GM10248 (cell line): ENCODE measurements at regions not wholly inside any gene's neighbourhood (a gene's known extent, or its start where the extent isn't known, plus 50 kb on each side); places are given as distances from the start of the nearest gene placed in this dataset.

Source experiments
- CTCF ChIA-PET: fragments of 300-600 bp; sonication (Branson Sonifier 250); formaldehyde crosslinking; extraction: SDS; loops from one replicate; lab custom pipeline; 2021; ENCODE audit warnings: antibody characterized with exemption; lab: Yijun Ruan, JAX
- POLR2A ChIA-PET: fragments of 350-650 bp; sonication (Branson Sonifier 250); formaldehyde crosslinking; extraction: SDS; loops from one replicate; lab custom pipeline; 2020; ENCODE audit warnings: antibody characterized with exemption; lab: Yijun Ruan, JAX
- DNase-seq: peaks from one replicate; pipeline ENCODE4 v3.0.0; 2012; ENCODE audit errors: extremely low spot score
- TF ChIP-seq, protein P1 (sequence below): IDR thresholded peaks from 2 replicates; pipeline ENCODE4 v1.5.1; 2012; ENCODE audit warnings: mild to moderate bottlenecking, low read depth; ENCODE audit errors: extremely low read depth, missing control alignments, control extremely low read depth

DNA sequence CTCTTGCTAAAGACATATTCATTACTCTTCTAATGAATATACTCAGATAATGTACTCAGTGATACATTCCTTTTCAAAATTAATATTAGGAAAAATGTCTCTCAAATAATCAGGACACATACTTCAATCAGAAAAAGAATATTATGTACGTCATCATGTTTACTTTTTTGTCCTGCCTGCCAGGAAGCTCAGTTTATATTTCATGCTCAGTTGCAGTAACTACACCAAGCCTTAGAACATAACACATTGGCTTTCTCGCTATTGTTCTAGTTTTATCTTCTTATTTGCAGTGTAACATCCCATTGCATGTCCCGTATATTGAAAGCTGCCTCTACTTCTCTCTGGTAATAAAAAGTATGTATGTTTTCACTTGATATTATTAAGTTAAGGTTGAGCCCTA, 181.5 kb upstream of the LPP start:
- ChIA-PET CTCF (no interaction called here), POLR2A (no interaction called here)
- DNase-seq = no peak
- TF ChIP-seq, protein P1, sequence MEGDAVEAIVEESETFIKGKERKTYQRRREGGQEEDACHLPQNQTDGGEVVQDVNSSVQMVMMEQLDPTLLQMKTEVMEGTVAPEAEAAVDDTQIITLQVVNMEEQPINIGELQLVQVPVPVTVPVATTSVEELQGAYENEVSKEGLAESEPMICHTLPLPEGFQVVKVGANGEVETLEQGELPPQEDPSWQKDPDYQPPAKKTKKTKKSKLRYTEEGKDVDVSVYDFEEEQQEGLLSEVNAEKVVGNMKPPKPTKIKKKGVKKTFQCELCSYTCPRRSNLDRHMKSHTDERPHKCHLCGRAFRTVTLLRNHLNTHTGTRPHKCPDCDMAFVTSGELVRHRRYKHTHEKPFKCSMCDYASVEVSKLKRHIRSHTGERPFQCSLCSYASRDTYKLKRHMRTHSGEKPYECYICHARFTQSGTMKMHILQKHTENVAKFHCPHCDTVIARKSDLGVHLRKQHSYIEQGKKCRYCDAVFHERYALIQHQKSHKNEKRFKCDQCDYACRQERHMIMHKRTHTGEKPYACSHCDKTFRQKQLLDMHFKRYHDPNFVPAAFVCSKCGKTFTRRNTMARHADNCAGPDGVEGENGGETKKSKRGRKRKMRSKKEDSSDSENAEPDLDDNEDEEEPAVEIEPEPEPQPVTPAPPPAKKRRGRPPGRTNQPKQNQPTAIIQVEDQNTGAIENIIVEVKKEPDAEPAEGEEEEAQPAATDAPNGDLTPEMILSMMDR = no peak

DNA sequence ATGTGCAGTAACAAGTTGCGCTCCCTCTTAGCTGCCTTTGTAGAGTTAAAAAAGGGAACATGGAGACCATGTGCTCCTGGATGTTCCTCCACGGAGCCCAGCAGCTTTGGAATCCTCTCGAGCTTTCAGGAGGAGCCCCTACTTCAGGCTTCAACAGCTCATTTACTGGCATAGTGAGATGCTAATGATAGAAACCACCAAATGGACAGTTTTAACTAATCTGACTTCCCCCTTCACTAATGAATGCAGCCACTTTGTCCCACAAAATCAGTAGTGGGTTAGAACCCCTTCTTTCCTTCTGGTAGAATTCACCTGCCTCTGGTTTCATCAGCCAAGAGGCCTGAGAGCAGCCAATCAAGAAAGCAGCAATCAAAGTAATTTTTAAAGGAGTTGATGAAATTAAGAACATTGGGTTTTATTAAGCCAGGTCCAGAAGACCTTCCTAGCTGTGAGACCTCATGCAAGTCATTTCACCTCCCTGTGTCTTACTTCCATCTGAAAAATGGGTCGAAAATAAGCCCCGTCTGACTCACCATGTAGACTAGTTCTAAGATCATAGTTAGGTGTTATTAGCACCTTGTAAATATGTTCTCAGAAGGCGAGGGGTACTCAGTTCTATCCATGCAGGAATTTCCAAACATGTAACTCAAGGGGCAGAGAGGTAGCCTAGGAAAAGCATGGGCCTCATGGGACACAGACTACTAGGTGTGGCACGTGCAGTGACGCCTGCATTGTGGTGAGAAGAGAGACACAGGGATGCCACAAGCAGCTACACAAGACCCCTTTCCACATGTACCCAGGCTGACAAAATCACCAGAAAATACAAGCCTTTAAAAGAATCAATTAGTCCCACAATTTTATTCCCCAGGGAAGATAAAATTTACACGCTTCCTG, 179.7 kb upstream of the LPP start:
- peak; percentile 8 for DNase-seq
- TF ChIP-seq, protein P1 = no peak
- CTCF ChIA-PET = interaction anchor here (1.1 kb wide), 2 partner anchors 20 to 31 kb away, joined by 3 read pairs; no protein-coding TSS in a partner anchor
- POLR2A ChIA-PET = no interaction called here

DNA sequence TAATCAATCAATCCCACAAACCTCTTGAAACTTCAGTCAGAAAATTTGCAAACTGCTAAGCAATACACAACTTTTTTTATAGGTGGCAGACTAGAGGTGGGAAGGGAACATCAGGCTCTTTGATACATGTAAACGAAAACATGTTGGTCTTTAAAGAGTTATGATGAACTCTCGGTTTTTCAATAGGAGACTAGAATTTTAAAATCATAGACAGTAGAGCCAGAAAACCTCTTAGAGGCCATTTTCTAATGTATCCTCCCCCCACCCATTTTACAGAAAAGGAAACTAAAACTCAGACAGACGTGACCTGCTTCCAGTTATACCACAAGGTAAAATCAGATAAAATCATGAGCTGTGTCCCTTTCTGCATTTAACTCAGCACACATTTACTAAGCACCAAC, 179.1 kb upstream of the LPP start:
- CTCF ChIA-PET = interaction anchor here (0.8 to 1.0 kb wide), 2 partner anchors 8 to 73 kb away, joined by 3 read pairs; no protein-coding TSS in a partner anchor

DNA sequence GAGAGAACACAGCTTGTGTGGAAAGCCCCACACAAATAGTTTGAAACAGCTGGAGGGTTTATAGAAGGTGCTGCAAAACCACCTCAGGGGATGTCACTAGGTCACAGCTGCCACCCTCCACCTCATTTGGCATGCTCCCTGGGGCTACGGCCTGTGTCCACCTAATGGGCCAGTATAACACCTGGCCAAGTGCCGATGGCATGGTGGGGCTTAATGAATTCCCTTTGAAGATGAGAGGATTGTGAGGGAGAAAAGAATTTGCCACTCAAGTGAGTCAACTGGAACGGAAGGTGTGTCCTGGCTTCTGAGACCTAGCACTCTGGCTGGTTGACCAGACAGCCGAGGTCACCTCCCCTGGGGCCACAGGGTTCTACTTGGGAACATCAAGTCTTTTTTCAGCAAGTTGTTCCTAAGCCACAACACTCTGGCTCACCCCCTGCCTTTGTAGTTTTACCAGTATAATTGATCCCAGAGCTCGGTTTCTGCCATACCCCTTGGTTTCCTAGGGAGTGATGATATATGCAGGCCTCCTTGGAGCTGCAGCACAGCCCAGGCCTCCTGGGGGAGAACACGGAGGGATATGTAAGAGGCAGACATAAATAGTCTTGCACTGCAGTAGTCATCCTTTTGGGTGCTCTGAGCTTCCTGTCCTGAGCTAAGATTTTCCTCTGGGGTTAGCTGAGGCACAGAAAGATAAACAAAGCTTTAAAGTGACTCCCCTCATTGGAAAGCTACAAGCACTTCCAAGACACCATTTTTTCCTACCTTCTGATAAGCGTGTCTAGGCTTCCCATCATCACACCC, 178.2 kb upstream of the LPP start:
- TF ChIP-seq, protein P1 = no peak
- CTCF ChIA-PET = interaction anchor here (0.8 to 1.0 kb wide), 3 partner anchors 7 to 72 kb away, joined by 3 read pairs; no protein-coding TSS in a partner anchor
- POLR2A ChIA-PET = no interaction called here
- no peak for DNase-seq

More for the DNA sequence above, 179.1 kb upstream of the LPP start:
- DNase-seq = no peak
- POLR2A ChIA-PET = no interaction called here
- TF ChIP-seq, protein P1 = peak; percentile 1

DNA sequence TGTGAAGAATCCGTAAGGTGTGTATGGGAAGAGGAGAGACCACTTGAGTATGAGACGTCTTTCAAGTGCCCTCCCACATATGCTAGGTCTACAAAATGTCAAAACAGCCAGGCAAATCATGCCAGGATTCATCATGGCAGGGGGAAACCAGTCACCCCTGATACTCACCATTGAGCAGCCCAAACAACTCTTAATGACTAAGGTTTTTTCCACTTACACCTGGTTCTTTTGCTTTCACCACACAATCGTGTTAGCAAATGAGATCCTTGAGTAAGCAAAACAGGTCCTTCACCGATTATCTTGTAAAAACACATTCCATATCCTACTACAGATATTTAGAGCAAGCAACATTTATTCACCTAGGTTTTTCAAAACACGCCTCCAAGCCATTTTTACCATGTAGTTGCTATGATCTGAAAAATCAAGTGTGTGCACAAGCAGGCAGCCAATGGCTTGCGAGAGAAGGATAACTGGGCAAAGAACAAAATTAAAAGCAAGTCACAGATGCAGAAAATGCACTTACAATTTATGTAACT, 177.5 kb upstream of the LPP start:
- ChIA-PET POLR2A (no interaction called here), CTCF (interaction anchor here (0.8 kb wide), 1 partner anchor 15 kb away, joined by 3 read pairs; no protein-coding TSS in a partner anchor)
- TF ChIP-seq, protein P1 = no peak
- no peak for DNase-seq

DNA sequence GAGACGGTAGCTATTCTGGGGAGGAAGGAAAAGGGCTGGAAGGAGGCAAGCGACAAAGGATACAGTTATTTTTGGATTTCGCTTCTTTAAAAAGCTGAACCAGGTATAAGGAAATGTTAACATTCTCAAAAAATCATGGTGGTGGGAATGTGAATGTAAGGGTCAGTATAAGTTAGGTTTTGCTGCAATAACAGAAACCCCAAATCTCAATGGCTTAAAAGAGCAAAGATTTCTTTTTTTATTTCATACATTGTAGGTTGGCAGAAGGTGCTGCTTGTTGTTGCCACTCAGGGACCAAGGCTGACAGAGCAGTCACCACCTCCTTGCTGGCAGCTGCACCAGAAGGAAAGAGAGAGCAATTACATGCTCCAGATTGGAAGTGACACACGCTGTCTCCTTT, 176.3 kb upstream of the LPP start:
- TF ChIP-seq, protein P1 = no peak
- DNase-seq = no peak
- CTCF ChIA-PET = interaction anchor here (1.0 kb wide), 1 partner anchor 237 kb away, joined by 3 read pairs; no protein-coding TSS in a partner anchor
- POLR2A ChIA-PET = no interaction called here
